Upper lobe of left lung (tissue), 6 donors: ENCODE measurements at regions not wholly inside any gene's neighbourhood (a gene's known extent, or its start where the extent isn't known, plus 50 kb on each side); places are given as distances from the start of the nearest gene placed in this dataset.

Experiments
- ATAC-seq, 2 donors: fragments of 200-7000 bp; cut with Tn5 transposase; one replicate each; pipeline ENCODE4 v1.9.1; 2022; ENCODE audit warnings: mild to moderate bottlenecking in 2 of 2, moderate library complexity in 2 of 2; ENCODE audit not compliant: low FRiP score in 2 of 2
- DNase-seq, 2 donors: peaks; one replicate each; pipeline ENCODE4 v3.0.0-alpha.2; 2019 to 2020
- H3K27ac ChIP-seq, 4 donors: fragments of 200-600 bp; sonication (generic); one replicate each; pipeline ENCODE4 v1.5.1; 2016 to 2019
- H3K27me3 ChIP-seq, 4 donors: fragments of 200-600 bp; sonication (generic); one replicate each; pipeline ENCODE4 v1.5.1; 2017 to 2019
- H3K36me3 ChIP-seq, 4 donors: fragments of 200-600 bp; sonication (generic); one replicate each; pipeline ENCODE4 v1.5.1; 2016 to 2019
- H3K4me1 ChIP-seq, 4 donors: fragments of 200-600 bp; sonication (generic); one replicate each; pipeline ENCODE4 v1.5.1; 2018 to 2019
- H3K4me3 ChIP-seq, 4 donors: fragments of 200-600 bp; sonication (generic); one replicate each; pipeline ENCODE4 v1.5.1; 2017 to 2019; ENCODE audit warnings: mild to moderate bottlenecking in 2 of 4, moderate library complexity in 1 of 4
- H3K9me3 ChIP-seq, 4 donors: fragments of 200-600 bp; sonication (generic); one replicate each; pipeline ENCODE4 v1.5.1; 2018 to 2019
- EP300 ChIP-seq, 4 donors: sonication (generic); formaldehyde crosslinking; IDR thresholded peaks; one replicate each; pipeline ENCODE4 v1.5.1; 2017; ENCODE audit warnings: antibody characterized with exemption in 4 of 4, control low read depth in 2 of 4
- POLR2A ChIP-seq, 4 donors: fragments of 450-650 bp; IDR thresholded peaks; one replicate each; pipeline ENCODE4 v1.5.1; 2016 to 2017; ENCODE audit warnings: antibody characterized with exemption in 4 of 4, mild to moderate bottlenecking in 2 of 4
- POLR2AphosphoS5 ChIP-seq, 2 donors: sonication (generic); formaldehyde crosslinking; IDR thresholded peaks; one replicate each; pipeline ENCODE4 v1.5.1; 2017; ENCODE audit warnings: antibody characterized with exemption in 2 of 2
- WGBS, 2 donors: methylation state at CpG; one replicate each; pipeline ENCODE4 v1.1.5; 2017 to 2018; 5-methylcytosine and 5-hydroxymethylcytosine counted together
- TF ChIP-seq, protein P1 (sequence below), 6 experiments: fragments of 450-650 bp in 4 of 6; fragments of 200-600 bp in 2 of 6; sonication (generic) in 2 of 6; IDR thresholded peaks; one replicate each; pipeline ENCODE4 v1.5.1; 2016 to 2019; ENCODE audit warnings: antibody characterized with exemption in 6 of 6
- donor health status: DM: no; HTN: no; CAD: no; lungs with moderate emphysema.
- donor health status: DM: no; HTN: yes; CAD: no; lungs with severe emphysema.

DNA sequence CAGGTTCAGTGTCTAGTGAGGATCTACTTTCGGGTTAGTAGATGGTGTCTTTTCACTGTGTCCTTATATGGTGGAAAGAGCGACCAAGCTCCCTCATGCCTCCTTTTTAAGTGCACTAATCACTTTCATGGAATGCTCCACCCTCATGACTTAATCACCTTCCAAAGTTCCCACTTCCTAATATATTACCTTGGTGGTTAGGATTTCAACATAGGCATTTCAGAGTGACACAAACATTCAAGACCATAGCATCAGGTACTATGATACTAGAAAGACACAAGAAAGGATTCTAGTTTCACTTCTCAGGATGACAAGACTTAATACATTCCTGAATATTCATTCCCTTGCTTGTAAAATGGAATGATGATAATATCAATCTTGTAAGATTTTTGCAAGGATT, 119.1 kb upstream of the FAM3C start:
- H3K9me3 ChIP-seq, result peaks cover 0 to 15% (median 9%) of the 10 kb centered on the region in 4 donors
- H3K36me3 ChIP-seq, result no peaks in the 10 kb centered on the region
- WGBS, 2 donors, result 85 to 98% methylated on average over 2 of the region's 2 CpGs
- H3K27me3 ChIP-seq, result no peaks in the 10 kb centered on the region
- DNase-seq, result no peak
- no peak for ATAC-seq
- TF ChIP-seq, protein P1, sequence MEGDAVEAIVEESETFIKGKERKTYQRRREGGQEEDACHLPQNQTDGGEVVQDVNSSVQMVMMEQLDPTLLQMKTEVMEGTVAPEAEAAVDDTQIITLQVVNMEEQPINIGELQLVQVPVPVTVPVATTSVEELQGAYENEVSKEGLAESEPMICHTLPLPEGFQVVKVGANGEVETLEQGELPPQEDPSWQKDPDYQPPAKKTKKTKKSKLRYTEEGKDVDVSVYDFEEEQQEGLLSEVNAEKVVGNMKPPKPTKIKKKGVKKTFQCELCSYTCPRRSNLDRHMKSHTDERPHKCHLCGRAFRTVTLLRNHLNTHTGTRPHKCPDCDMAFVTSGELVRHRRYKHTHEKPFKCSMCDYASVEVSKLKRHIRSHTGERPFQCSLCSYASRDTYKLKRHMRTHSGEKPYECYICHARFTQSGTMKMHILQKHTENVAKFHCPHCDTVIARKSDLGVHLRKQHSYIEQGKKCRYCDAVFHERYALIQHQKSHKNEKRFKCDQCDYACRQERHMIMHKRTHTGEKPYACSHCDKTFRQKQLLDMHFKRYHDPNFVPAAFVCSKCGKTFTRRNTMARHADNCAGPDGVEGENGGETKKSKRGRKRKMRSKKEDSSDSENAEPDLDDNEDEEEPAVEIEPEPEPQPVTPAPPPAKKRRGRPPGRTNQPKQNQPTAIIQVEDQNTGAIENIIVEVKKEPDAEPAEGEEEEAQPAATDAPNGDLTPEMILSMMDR (IDR thresholded peaks at IDR 0.05), result no peak
- TF ChIP-seq POLR2A (IDR thresholded peaks at IDR 0.05) (no peak), EP300 (IDR thresholded peaks at IDR 0.05) (no peak), POLR2AphosphoS5 (IDR thresholded peaks at IDR 0.05) (no peak)
- H3K4me1 ChIP-seq, result no peaks in the 10 kb centered on the region
- H3K4me3 ChIP-seq, result no peak overlapping the region
- H3K27ac ChIP-seq, result no peak overlapping the region

DNA sequence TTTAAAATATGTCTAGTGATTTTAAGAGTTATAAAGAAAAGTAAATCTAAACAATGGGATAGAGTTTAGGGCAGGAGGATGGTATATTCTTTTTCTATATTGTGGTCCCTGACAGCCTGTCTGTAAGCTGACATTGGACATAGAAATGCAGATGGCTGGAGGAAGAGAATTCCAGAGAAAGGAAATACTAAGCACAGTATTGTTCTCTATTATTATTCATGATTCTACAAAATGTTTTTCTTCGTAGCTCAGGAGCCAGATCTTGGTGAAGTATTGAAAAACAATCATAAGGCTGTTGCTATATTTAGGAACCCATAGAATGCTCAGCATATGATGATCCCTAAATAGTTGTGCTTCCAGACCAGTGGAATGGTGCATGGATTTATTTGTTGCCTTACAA, 117.0 kb upstream of the FAM3C start:
- TF ChIP-seq POLR2A (IDR thresholded peaks at IDR 0.05) (no peak), EP300 (IDR thresholded peaks at IDR 0.05) (no peak), POLR2AphosphoS5 (IDR thresholded peaks at IDR 0.05) (no peak)
- TF ChIP-seq, protein P1 (IDR thresholded peaks at IDR 0.05), result no peak
- H3K27me3 ChIP-seq, result no peaks in the 10 kb centered on the region
- H3K4me3 ChIP-seq, result no peak overlapping the region
- no peaks in the 10 kb centered on the region for H3K36me3 ChIP-seq
- H3K27ac ChIP-seq, result no peak overlapping the region
- no peaks in the 10 kb centered on the region for H3K4me1 ChIP-seq
- 69 to 81% methylated on average over 1 of the region's 1 CpG for WGBS, 2 donors
- DNase-seq (no peak), ATAC-seq (no peak)
- H3K9me3 ChIP-seq, result peaks cover 0 to 16% (median 9%) of the 10 kb centered on the region in 4 donors

DNA sequence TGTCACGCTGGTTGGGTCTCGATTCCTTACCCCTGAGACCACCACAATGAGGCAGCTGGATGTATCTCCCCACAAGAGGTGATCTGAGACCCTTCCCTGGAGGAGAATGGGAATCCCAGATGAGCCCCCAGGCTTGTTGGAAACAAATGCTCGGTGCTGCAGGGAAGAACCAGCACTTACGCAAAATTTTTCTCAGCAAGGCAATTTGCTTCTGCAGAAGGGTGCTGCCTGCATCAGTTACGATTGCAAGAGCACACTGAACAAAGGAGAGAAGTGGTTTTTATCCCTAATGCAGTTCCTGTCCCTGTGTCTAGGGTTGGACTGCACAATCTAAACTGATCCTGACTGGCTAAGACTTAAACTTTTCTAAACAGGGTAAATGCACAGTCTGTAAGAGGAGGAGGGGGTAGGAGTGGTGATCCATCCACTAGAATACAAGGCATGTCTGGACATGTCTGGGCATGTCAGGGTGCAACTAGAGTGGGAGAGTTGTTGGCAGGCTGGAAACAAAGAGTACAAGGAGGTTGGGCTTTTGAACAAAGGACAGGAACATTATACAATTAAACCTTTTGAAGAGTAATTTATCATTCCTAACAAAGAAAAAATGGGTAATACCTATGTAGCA, 114.9 kb upstream of the FAM3C start:
- no peaks in the 10 kb centered on the region for H3K27me3 ChIP-seq
- peaks cover 0 to 23% (median 11%) of the 10 kb centered on the region in 4 donors for H3K9me3 ChIP-seq
- H3K36me3 ChIP-seq, result no peaks in the 10 kb centered on the region
- no peaks in the 10 kb centered on the region for H3K4me1 ChIP-seq
- no peak for ATAC-seq
- TF ChIP-seq POLR2A (IDR thresholded peaks at IDR 0.05), result no peak
- TF ChIP-seq EP300 (IDR thresholded peaks at IDR 0.05), result no peak
- no peak for TF ChIP-seq POLR2AphosphoS5 (IDR thresholded peaks at IDR 0.05)
- TF ChIP-seq, protein P1 (IDR thresholded peaks at IDR 0.05), result no peak
- 86 to 92% methylated on average over 5 of the region's 5 CpGs for WGBS, 2 donors
- no peak overlapping the region for H3K27ac ChIP-seq
- H3K4me3 ChIP-seq, result no peak overlapping the region
- no peak for DNase-seq

DNA sequence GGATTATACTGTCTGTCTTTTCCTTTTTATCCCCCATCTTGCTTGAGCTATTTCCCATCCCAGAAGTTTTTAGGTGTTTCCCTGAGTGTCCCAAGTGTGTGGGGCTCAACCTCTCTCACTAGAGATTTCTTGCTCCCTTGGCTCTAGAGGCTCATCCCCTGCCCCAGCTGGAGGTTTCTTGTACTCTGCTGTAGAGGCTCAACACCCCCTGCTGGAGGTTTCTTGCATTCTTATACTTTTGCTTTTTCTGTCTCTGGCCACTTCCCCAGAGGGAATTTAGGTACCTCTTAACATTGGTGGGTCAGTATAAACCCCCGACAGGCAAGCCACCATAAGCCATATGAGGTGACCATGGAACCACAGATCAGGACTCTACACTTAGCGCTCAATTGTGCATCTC, 114.2 kb upstream of the FAM3C start:
- TF ChIP-seq EP300 (IDR thresholded peaks at IDR 0.05), result no peak
- TF ChIP-seq, protein P1 (IDR thresholded peaks at IDR 0.05), result peak in 1 of 6 experiments; percentile 5
- Histone ChIP-seq H3K4me1 (no peaks in the 10 kb centered on the region), H3K36me3 (no peaks in the 10 kb centered on the region), H3K27me3 (no peaks in the 10 kb centered on the region), H3K4me3 (no peak overlapping the region), H3K9me3 (peaks cover 5 to 30% (median 16%) of the 10 kb centered on the region in 4 donors), H3K27ac (no peak overlapping the region)
- ATAC-seq, result no peak
- DNase-seq, result no peak
- WGBS, 2 donors, result 89 to 96% methylated on average over 2 of the region's 2 CpGs

DNA sequence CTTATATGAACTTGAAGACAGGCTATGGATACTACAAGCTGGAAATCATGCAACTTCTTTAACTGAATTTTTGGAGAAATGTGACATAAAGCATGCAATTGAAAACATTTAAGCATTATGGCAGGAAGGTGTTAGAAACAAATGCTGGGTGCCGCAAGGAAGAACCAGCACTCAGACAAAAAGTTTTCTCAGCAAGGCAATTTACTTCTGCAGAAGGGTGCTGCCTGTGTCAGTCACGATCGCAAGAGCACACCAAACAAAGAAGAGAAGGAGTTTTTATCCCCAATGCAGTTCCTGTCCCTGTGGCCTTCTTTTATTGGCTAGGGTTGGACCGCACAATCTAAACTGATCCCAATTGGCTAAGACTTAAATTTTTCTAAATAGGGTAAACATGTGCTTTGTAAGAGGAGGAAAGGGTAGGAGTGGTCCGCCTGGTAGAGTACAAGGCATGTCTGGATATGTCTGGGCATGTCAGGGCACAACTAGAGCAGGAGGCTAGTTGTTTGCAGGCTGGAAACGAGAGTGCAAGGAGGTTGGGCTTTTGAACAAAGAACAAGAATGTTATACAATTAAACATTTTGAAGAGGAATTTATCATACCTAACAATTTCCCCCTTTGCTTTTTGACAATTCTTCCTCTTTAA, 109.6 kb upstream of the FAM3C start:
- Histone ChIP-seq H3K9me3 (peaks cover 6 to 24% (median 17%) of the 10 kb centered on the region in 4 donors), H3K36me3 (no peaks in the 10 kb centered on the region), H3K27me3 (no peaks in the 10 kb centered on the region), H3K4me1 (no peaks in the 10 kb centered on the region), H3K27ac (no peak overlapping the region), H3K4me3 (no peak overlapping the region)
- 86 to 93% methylated on average over 6 of the region's 6 CpGs for WGBS, 2 donors
- DNase-seq, result no peak
- no peak for ATAC-seq
- TF ChIP-seq POLR2A (IDR thresholded peaks at IDR 0.05) (no peak), POLR2AphosphoS5 (IDR thresholded peaks at IDR 0.05) (no peak), EP300 (IDR thresholded peaks at IDR 0.05) (no peak)
- TF ChIP-seq, protein P1 (IDR thresholded peaks at IDR 0.05), result no peak
